ENCODE measurements at regions not wholly inside any gene's neighbourhood (a gene's known extent, or its start where the extent isn't known, plus 50 kb on each side); places are given as distances from the start of the nearest gene placed in this dataset.

GRCh38 chr13:61761690-61762089 lies 346.0 kb upstream of the PCDH20 start:
- no peak for DNase-seq (ENCODE audit: extremely low spot score)
- no peaks in the 10 kb centered on the region for H3K36me3 ChIP-seq (ENCODE audit: insufficient read depth)
- H3K4me1 ChIP-seq (ENCODE audit: insufficient read depth) = no peaks in the 10 kb centered on the region
- no peak overlapping the region for H3K27ac ChIP-seq (ENCODE audit: low read depth)
- WGBS = 85% methylated on average over 1 of the region's 1 CpG
- no peak overlapping the region for H3K4me3 ChIP-seq (ENCODE audit: low read depth, low read length)

- no peak for DNase-seq (ENCODE audit: extremely low spot score)
- H3K27ac ChIP-seq (ENCODE audit: low read depth) = no peak overlapping the region
- 93% methylated on average over 3 of the region's 3 CpGs for WGBS
Measured at GRCh38 chr13:61760102-61760501, 344.5 kb upstream of the PCDH20 start.

GRCh38 chr13:61756031-61756430 lies 340.4 kb upstream of the PCDH20 start:
- Histone ChIP-seq H3K27ac (ENCODE audit: low read depth) (no peak overlapping the region), H3K36me3 (ENCODE audit: insufficient read depth) (no peaks in the 10 kb centered on the region), H3K4me3 (ENCODE audit: low read depth, low read length) (no peak overlapping the region), H3K4me1 (ENCODE audit: insufficient read depth) (no peaks in the 10 kb centered on the region)
- no peak for DNase-seq (ENCODE audit: extremely low spot score)
- WGBS = 86% methylated on average over 1 of the region's 1 CpG

More at GRCh38 chr13:61760102-61760501, 344.5 kb upstream of the PCDH20 start:
- no peaks in the 10 kb centered on the region for H3K4me1 ChIP-seq (ENCODE audit: insufficient read depth)
- H3K4me3 ChIP-seq (ENCODE audit: low read depth, low read length) = no peak overlapping the region
- no peaks in the 10 kb centered on the region for H3K36me3 ChIP-seq (ENCODE audit: insufficient read depth)

- Histone ChIP-seq H3K36me3 (ENCODE audit: insufficient read depth) (no peaks in the 10 kb centered on the region), H3K4me3 (ENCODE audit: low read depth, low read length) (no peak overlapping the region)
- no peak for DNase-seq (ENCODE audit: extremely low spot score)
Measured at GRCh38 chr13:61751039-61751438, 335.4 kb upstream of the PCDH20 start.

GRCh38 chr13:61738236-61738750 lies 322.6 kb upstream of the PCDH20 start:
- no peak for DNase-seq (ENCODE audit: extremely low spot score)
- 75% methylated on average over 2 of the region's 2 CpGs for WGBS

More at GRCh38 chr13:61751039-61751438, 335.4 kb upstream of the PCDH20 start:
- H3K27ac ChIP-seq (ENCODE audit: low read depth) = no peak overlapping the region
- H3K4me1 ChIP-seq (ENCODE audit: insufficient read depth) = no peaks in the 10 kb centered on the region

GRCh38 chr13:61734683-61735082 lies 319.0 kb upstream of the PCDH20 start:
- WGBS = 88% methylated on average over 1 of the region's 1 CpG
- Histone ChIP-seq H3K4me1 (ENCODE audit: insufficient read depth) (no peaks in the 10 kb centered on the region), H3K27ac (ENCODE audit: low read depth) (no peak overlapping the region), H3K4me3 (ENCODE audit: low read depth, low read length) (no peak overlapping the region), H3K36me3 (ENCODE audit: insufficient read depth) (no peaks in the 10 kb centered on the region)
- no peak for DNase-seq (ENCODE audit: extremely low spot score)

More at GRCh38 chr13:61738236-61738750, 322.6 kb upstream of the PCDH20 start:
- Histone ChIP-seq H3K4me1 (ENCODE audit: insufficient read depth) (no peaks in the 10 kb centered on the region), H3K4me3 (ENCODE audit: low read depth, low read length) (no peak overlapping the region), H3K36me3 (ENCODE audit: insufficient read depth) (no peaks in the 10 kb centered on the region), H3K27ac (ENCODE audit: low read depth) (no peak overlapping the region)

GRCh38 chr13:61728471-61728870 lies 312.8 kb upstream of the PCDH20 start:
- no peak overlapping the region for H3K4me3 ChIP-seq (ENCODE audit: low read depth, low read length)
- no peaks in the 10 kb centered on the region for H3K36me3 ChIP-seq (ENCODE audit: insufficient read depth)
- H3K4me1 ChIP-seq (ENCODE audit: insufficient read depth) = no peaks in the 10 kb centered on the region
- WGBS = 22% methylated on average over 1 of the region's 1 CpG
- no peak overlapping the region for H3K27ac ChIP-seq (ENCODE audit: low read depth)
- DNase-seq (ENCODE audit: extremely low spot score) = peak; percentile 14

- DNase-seq (ENCODE audit: extremely low spot score) = no peak
- Histone ChIP-seq H3K27ac (ENCODE audit: low read depth) (no peak overlapping the region), H3K36me3 (ENCODE audit: insufficient read depth) (no peaks in the 10 kb centered on the region), H3K4me1 (ENCODE audit: insufficient read depth) (no peaks in the 10 kb centered on the region), H3K4me3 (ENCODE audit: low read depth, low read length) (no peak overlapping the region)
- 34% methylated on average over 2 of the region's 2 CpGs for WGBS
Measured at GRCh38 chr13:61727767-61728166, 312.1 kb upstream of the PCDH20 start.

GRCh38 chr13:61725806-61726205 lies 310.2 kb upstream of the PCDH20 start:
- no peak for DNase-seq (ENCODE audit: extremely low spot score)
- no peaks in the 10 kb centered on the region for H3K36me3 ChIP-seq (ENCODE audit: insufficient read depth)
- H3K4me1 ChIP-seq (ENCODE audit: insufficient read depth) = no peaks in the 10 kb centered on the region
- no peak overlapping the region for H3K4me3 ChIP-seq (ENCODE audit: low read depth, low read length)
- no peak overlapping the region for H3K27ac ChIP-seq (ENCODE audit: low read depth)

GRCh38 chr13:61722119-61722518 lies 306.5 kb upstream of the PCDH20 start:
- Histone ChIP-seq H3K4me3 (ENCODE audit: low read depth, low read length) (no peak overlapping the region), H3K27ac (ENCODE audit: low read depth) (no peak overlapping the region), H3K4me1 (ENCODE audit: insufficient read depth) (no peaks in the 10 kb centered on the region), H3K36me3 (ENCODE audit: insufficient read depth) (no peaks in the 10 kb centered on the region)
- 58% methylated on average over 2 of the region's 2 CpGs for WGBS
- DNase-seq (ENCODE audit: extremely low spot score) = no peak

GRCh38 chr13:61712621-61713020 lies 297.0 kb upstream of the PCDH20 start:
- no peak overlapping the region for H3K4me3 ChIP-seq (ENCODE audit: low read depth, low read length)
- DNase-seq (ENCODE audit: extremely low spot score) = no peak
- no peaks in the 10 kb centered on the region for H3K4me1 ChIP-seq (ENCODE audit: insufficient read depth)

GRCh38 chr13:61709258-61709657 lies 293.6 kb upstream of the PCDH20 start:
- H3K4me1 ChIP-seq (ENCODE audit: insufficient read depth) = no peaks in the 10 kb centered on the region
- 97% methylated on average over 1 of the region's 1 CpG for WGBS

More at GRCh38 chr13:61712621-61713020, 297.0 kb upstream of the PCDH20 start:
- WGBS = 67% methylated on average over 1 of the region's 1 CpG
- no peaks in the 10 kb centered on the region for H3K36me3 ChIP-seq (ENCODE audit: insufficient read depth)
- H3K27ac ChIP-seq (ENCODE audit: low read depth) = no peak overlapping the region

GRCh38 chr13:61706899-61707298 lies 291.2 kb upstream of the PCDH20 start:
- Histone ChIP-seq H3K4me3 (ENCODE audit: low read depth, low read length) (no peak overlapping the region), H3K27ac (ENCODE audit: low read depth) (no peak overlapping the region)
- WGBS = 55% methylated on average over 2 of the region's 2 CpGs

More at GRCh38 chr13:61709258-61709657, 293.6 kb upstream of the PCDH20 start:
- no peak for DNase-seq (ENCODE audit: extremely low spot score)
- no peak overlapping the region for H3K4me3 ChIP-seq (ENCODE audit: low read depth, low read length)
- no peaks in the 10 kb centered on the region for H3K36me3 ChIP-seq (ENCODE audit: insufficient read depth)
- H3K27ac ChIP-seq (ENCODE audit: low read depth) = no peak overlapping the region

GRCh38 chr13:61700620-61701019 lies 285.0 kb upstream of the PCDH20 start:
- DNase-seq (ENCODE audit: extremely low spot score) = no peak
- WGBS = 83% methylated on average over 2 of the region's 2 CpGs

More at GRCh38 chr13:61706899-61707298, 291.2 kb upstream of the PCDH20 start:
- DNase-seq (ENCODE audit: extremely low spot score) = no peak
- Histone ChIP-seq H3K36me3 (ENCODE audit: insufficient read depth) (no peaks in the 10 kb centered on the region), H3K4me1 (ENCODE audit: insufficient read depth) (no peaks in the 10 kb centered on the region)

GRCh38 chr13:61700181-61700580 lies 284.5 kb upstream of the PCDH20 start:
- no peak for DNase-seq (ENCODE audit: extremely low spot score)
- 88% methylated on average over 4 of the region's 4 CpGs for WGBS
- H3K36me3 ChIP-seq (ENCODE audit: insufficient read depth) = no peaks in the 10 kb centered on the region
- H3K4me1 ChIP-seq (ENCODE audit: insufficient read depth) = no peaks in the 10 kb centered on the region
- H3K27ac ChIP-seq (ENCODE audit: low read depth) = no peak overlapping the region
- no peak overlapping the region for H3K4me3 ChIP-seq (ENCODE audit: low read depth, low read length)

More at GRCh38 chr13:61700620-61701019, 285.0 kb upstream of the PCDH20 start:
- Histone ChIP-seq H3K27ac (ENCODE audit: low read depth) (no peak overlapping the region), H3K4me1 (ENCODE audit: insufficient read depth) (no peaks in the 10 kb centered on the region), H3K36me3 (ENCODE audit: insufficient read depth) (no peaks in the 10 kb centered on the region), H3K4me3 (ENCODE audit: low read depth, low read length) (no peak overlapping the region)
